HG03571 (cell line): ENCODE measurements at regions not wholly inside any gene's neighbourhood (a gene's known extent, or its start where the extent isn't known, plus 50 kb on each side); places are given as distances from the start of the nearest gene placed in this dataset.
"Not testable (repeated sequence)": the region's sequence is repeated elsewhere in the genome, so short reads cannot be mapped to it uniquely, and the experiment has no call there.

Experiments used
- ATAC-seq: cut with Tn5 transposase; IDR thresholded peaks from one replicate; pipeline ENCODE4 v1.9.1; 2021; ENCODE audit not compliant: unreplicated experiment

- ATAC-seq, result no peak
Measured at GRCh38 chr3:110436209-110436608, 635.4 kb upstream of the NECTIN3 start.

GRCh38 chr3:110440066-110440653 lies 631.5 kb upstream of the NECTIN3 start:
- ATAC-seq, result not testable (repeated sequence)

GRCh38 chr3:110454066-110454465 lies 617.5 kb upstream of the NECTIN3 start:
- no peak for ATAC-seq

GRCh38 chr3:110456001-110456400 lies 615.6 kb upstream of the NECTIN3 start:
- no peak for ATAC-seq

GRCh38 chr3:110456438-110457138 lies 615.0 kb upstream of the NECTIN3 start:
- ATAC-seq, result no peak

GRCh38 chr3:110457508-110457907 lies 614.1 kb upstream of the NECTIN3 start:
- ATAC-seq, result no peak

- no peak for ATAC-seq
Measured at GRCh38 chr3:110459021-110459420, 612.6 kb upstream of the NECTIN3 start.

GRCh38 chr3:110470310-110470709 lies 601.3 kb upstream of the NECTIN3 start:
- ATAC-seq, result no peak

- ATAC-seq, result no peak
Measured at GRCh38 chr3:110473405-110473804, 598.2 kb upstream of the NECTIN3 start.

- ATAC-seq, result no peak
Measured at GRCh38 chr3:110474397-110474796, 597.2 kb upstream of the NECTIN3 start.

- ATAC-seq, result no peak
Measured at GRCh38 chr3:110478377-110479054, 593.1 kb upstream of the NECTIN3 start.

- ATAC-seq, result no peak
Measured at GRCh38 chr3:110479731-110480130, 591.9 kb upstream of the NECTIN3 start.

GRCh38 chr3:110485389-110485788 lies 586.2 kb upstream of the NECTIN3 start:
- no peak for ATAC-seq

- ATAC-seq, result no peak
Measured at GRCh38 chr3:110487840-110488239, 583.8 kb upstream of the NECTIN3 start.

- no peak for ATAC-seq
Measured at GRCh38 chr3:110491413-110491812, 580.2 kb upstream of the NECTIN3 start.

- ATAC-seq, result no peak
Measured at GRCh38 chr3:110492876-110493275, 578.7 kb upstream of the NECTIN3 start.

GRCh38 chr3:110493438-110494092 lies 578.1 kb upstream of the NECTIN3 start:
- ATAC-seq, result no peak

GRCh38 chr3:110494093-110494490 lies 577.5 kb upstream of the NECTIN3 start:
- ATAC-seq, result no peak

GRCh38 chr3:110494728-110495127 lies 576.9 kb upstream of the NECTIN3 start:
- no peak for ATAC-seq

- no peak for ATAC-seq
Measured at GRCh38 chr3:110495201-110495927, 576.3 kb upstream of the NECTIN3 start.

GRCh38 chr3:110504401-110504800 lies 567.2 kb upstream of the NECTIN3 start:
- ATAC-seq, result no peak
